ENCODE measurements at regions not wholly inside any gene's neighbourhood (a gene's known extent, or its start where the extent isn't known, plus 50 kb on each side); places are given as distances from the start of the nearest gene placed in this dataset.

DNA sequence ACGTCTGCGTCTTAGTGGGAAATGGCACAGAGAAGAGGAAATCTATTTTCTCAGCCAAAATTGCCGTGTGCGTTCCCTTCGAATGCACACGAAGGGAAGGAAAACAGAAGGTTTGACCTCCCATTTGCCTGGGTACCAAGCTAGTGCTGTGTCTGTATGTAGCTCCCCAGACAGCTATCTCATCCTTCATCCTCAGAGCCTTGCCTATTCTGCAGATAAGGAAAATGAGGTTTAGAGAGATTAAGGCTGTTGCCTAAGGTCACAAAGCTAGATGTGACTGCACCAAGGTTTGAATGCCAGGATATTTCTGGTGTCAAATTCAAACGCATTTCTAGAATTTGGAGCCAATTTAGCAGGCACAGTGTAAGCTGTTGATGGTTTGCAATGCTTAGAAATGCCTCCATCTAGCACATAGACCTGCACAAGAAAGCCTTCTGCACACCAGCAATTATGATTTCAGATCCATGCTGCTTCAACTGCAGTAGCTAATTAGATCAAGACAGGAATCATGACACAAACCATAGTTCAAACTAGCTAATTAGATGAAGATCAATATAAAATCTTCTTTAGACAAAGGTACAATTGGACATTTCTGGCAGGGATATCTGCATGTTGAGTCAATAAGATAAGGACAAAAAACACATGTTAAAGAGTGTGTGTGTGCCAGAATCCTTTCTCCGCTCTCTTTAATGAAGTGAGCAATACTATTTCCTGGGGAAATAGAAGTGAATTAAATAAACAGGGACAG lies 115.1 kb downstream of the CMPK2 start:
- TF ChIP-seq, protein P1, sequence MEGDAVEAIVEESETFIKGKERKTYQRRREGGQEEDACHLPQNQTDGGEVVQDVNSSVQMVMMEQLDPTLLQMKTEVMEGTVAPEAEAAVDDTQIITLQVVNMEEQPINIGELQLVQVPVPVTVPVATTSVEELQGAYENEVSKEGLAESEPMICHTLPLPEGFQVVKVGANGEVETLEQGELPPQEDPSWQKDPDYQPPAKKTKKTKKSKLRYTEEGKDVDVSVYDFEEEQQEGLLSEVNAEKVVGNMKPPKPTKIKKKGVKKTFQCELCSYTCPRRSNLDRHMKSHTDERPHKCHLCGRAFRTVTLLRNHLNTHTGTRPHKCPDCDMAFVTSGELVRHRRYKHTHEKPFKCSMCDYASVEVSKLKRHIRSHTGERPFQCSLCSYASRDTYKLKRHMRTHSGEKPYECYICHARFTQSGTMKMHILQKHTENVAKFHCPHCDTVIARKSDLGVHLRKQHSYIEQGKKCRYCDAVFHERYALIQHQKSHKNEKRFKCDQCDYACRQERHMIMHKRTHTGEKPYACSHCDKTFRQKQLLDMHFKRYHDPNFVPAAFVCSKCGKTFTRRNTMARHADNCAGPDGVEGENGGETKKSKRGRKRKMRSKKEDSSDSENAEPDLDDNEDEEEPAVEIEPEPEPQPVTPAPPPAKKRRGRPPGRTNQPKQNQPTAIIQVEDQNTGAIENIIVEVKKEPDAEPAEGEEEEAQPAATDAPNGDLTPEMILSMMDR (IDR thresholded peaks at IDR 0.05; ENCODE audit: borderline replicate concordance, extremely low read depth, low read length, poor library complexity, severe bottlenecking) = no peak
- no peak for TF ChIP-seq EZH2 (IDR thresholded peaks at IDR 0.05; ENCODE audit: borderline replicate concordance, low read depth, low read length, severe bottlenecking)
